KMS-11 (cell line): ENCODE measurements at regions not wholly inside any gene's neighbourhood (a gene's known extent, or its start where the extent isn't known, plus 50 kb on each side); places are given as distances from the start of the nearest gene placed in this dataset.

ENCODE experiments used
- H2AFZ ChIP-seq: fragments of 200-600 bp; sonication (generic); 2 replicates; pipeline ENCODE4 v1.6.1; 2016; ENCODE audit warnings: antibody characterized with exemption, mixed run types, low read depth
- H3K27ac ChIP-seq: fragments of 200-600 bp; sonication (generic); 2 replicates; pipeline ENCODE4 v1.6.1; 2016; ENCODE audit warnings: mild to moderate bottlenecking, mixed run types
- H3K27me3 ChIP-seq: fragments of 200-600 bp; sonication (generic); 2 replicates; pipeline ENCODE4 v1.6.1; 2017; ENCODE audit warnings: mild to moderate bottlenecking, low read depth, mixed run types, moderate library complexity; ENCODE audit not compliant: insufficient read depth
- H3K36me3 ChIP-seq: fragments of 200-600 bp; sonication (generic); 2 replicates; pipeline ENCODE4 v1.6.1; 2017; ENCODE audit warnings: mild to moderate bottlenecking, mixed run types; ENCODE audit not compliant: insufficient read depth
- H3K4me1 ChIP-seq: fragments of 200-600 bp; sonication (generic); 2 replicates; pipeline ENCODE4 v1.6.1; 2016; ENCODE audit warnings: mild to moderate bottlenecking, low read depth, mixed run types; ENCODE audit not compliant: poor library complexity, severe bottlenecking
- H3K4me2 ChIP-seq: fragments of 200-600 bp; sonication (generic); 2 replicates; pipeline ENCODE4 v1.7.0; 2016; ENCODE audit warnings: mild to moderate bottlenecking, mixed run types
- H3K4me3 ChIP-seq: fragments of 200-600 bp; sonication (generic); IDR thresholded peaks from 2 replicates; pipeline ENCODE4 v1.6.1; 2017; ENCODE audit warnings: low read depth, low read length, mixed read lengths; ENCODE audit not compliant: insufficient read depth
- H3K79me2 ChIP-seq: fragments of 200-600 bp; sonication (generic); 2 replicates; pipeline ENCODE4 v1.6.1; 2016; ENCODE audit warnings: low read depth, mixed run types; ENCODE audit not compliant: insufficient read depth
- H3K9ac ChIP-seq: fragments of 200-600 bp; sonication (generic); 2 replicates; pipeline ENCODE4 v1.6.1; 2016; ENCODE audit warnings: mild to moderate bottlenecking, mixed run types
- H4K20me1 ChIP-seq: fragments of 200-600 bp; sonication (generic); 2 replicates; pipeline ENCODE4 v1.6.1; 2016; ENCODE audit warnings: mild to moderate bottlenecking, mixed run types; ENCODE audit not compliant: insufficient read depth
- TF ChIP-seq, protein P1 (sequence below): fragments of 200-600 bp; sonication (generic); conservative IDR thresholded peaks from 2 replicates; pipeline ENCODE4 v1.6.1; 2017; ENCODE audit warnings: low read depth, mild to moderate bottlenecking, antibody characterized with exemption, low read length, moderate library complexity, mixed read lengths

GRCh38 chr6:27688014-27688586 lies 215.2 kb upstream of the ZNF184 start:
- H3K4me2 ChIP-seq: peak overlapping the region; percentile 93
- peak overlapping the region; percentile 51 for H3K9ac ChIP-seq
- peak overlapping the region; percentile 98 for H2AFZ ChIP-seq
- peak overlapping the region; percentile 74 for H3K27ac ChIP-seq
- H3K4me1 ChIP-seq: peaks cover 7% of the 10 kb centered on the region
- H3K4me3 ChIP-seq: peak overlapping the region; percentile 58
- no peaks in the 10 kb centered on the region for H4K20me1 ChIP-seq
- no peaks in the 10 kb centered on the region for H3K36me3 ChIP-seq
- H3K27me3 ChIP-seq: no peaks in the 10 kb centered on the region
- H3K79me2 ChIP-seq: no peaks in the 10 kb centered on the region
- TF ChIP-seq, protein P1, sequence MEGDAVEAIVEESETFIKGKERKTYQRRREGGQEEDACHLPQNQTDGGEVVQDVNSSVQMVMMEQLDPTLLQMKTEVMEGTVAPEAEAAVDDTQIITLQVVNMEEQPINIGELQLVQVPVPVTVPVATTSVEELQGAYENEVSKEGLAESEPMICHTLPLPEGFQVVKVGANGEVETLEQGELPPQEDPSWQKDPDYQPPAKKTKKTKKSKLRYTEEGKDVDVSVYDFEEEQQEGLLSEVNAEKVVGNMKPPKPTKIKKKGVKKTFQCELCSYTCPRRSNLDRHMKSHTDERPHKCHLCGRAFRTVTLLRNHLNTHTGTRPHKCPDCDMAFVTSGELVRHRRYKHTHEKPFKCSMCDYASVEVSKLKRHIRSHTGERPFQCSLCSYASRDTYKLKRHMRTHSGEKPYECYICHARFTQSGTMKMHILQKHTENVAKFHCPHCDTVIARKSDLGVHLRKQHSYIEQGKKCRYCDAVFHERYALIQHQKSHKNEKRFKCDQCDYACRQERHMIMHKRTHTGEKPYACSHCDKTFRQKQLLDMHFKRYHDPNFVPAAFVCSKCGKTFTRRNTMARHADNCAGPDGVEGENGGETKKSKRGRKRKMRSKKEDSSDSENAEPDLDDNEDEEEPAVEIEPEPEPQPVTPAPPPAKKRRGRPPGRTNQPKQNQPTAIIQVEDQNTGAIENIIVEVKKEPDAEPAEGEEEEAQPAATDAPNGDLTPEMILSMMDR: no peak

GRCh38 chr6:27687154-27688013 lies 214.5 kb upstream of the ZNF184 start:
- Histone ChIP-seq H3K79me2 (no peaks in the 10 kb centered on the region), H4K20me1 (no peaks in the 10 kb centered on the region), H3K9ac (peak overlapping the region; percentile 51), H3K4me2 (peak overlapping the region; percentile 93), H2AFZ (peak overlapping the region; percentile 98), H3K4me3 (peak overlapping the region; percentile 58), H3K27me3 (no peaks in the 10 kb centered on the region), H3K27ac (peak overlapping the region; percentile 74), H3K4me1 (peaks cover 7% of the 10 kb centered on the region), H3K36me3 (no peaks in the 10 kb centered on the region)
- TF ChIP-seq, protein P1: peak; percentile 79

DNA sequence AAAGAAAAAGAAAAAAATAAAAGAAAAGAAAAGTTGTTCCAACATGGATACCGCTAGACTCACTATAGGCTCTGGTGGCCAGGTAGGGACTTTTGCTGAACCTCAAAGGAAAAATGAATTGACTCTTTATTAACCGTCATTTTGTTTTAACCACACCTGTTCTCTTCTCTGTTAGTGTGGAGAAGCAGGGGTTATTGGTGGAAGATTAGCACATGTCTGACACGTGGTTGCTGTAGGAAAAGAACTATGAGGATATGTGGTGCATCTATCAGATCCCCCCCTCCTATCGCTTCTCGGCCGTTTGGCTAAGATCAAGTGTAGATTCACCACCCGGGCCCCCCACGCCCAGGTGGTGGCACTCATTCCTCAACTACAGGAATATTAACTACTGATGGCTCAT lies 212.4 kb upstream of the ZNF184 start:
- TF ChIP-seq, protein P1: no peak
- no peak overlapping the region for H3K27ac ChIP-seq
- H3K79me2 ChIP-seq: no peaks in the 10 kb centered on the region
- H4K20me1 ChIP-seq: no peaks in the 10 kb centered on the region
- H3K9ac ChIP-seq: no peak overlapping the region
- H3K27me3 ChIP-seq: no peaks in the 10 kb centered on the region
- no peak overlapping the region for H3K4me3 ChIP-seq
- no peak overlapping the region for H2AFZ ChIP-seq
- no peak overlapping the region for H3K4me2 ChIP-seq
- H3K4me1 ChIP-seq: peaks cover 7% of the 10 kb centered on the region
- H3K36me3 ChIP-seq: no peaks in the 10 kb centered on the region

DNA sequence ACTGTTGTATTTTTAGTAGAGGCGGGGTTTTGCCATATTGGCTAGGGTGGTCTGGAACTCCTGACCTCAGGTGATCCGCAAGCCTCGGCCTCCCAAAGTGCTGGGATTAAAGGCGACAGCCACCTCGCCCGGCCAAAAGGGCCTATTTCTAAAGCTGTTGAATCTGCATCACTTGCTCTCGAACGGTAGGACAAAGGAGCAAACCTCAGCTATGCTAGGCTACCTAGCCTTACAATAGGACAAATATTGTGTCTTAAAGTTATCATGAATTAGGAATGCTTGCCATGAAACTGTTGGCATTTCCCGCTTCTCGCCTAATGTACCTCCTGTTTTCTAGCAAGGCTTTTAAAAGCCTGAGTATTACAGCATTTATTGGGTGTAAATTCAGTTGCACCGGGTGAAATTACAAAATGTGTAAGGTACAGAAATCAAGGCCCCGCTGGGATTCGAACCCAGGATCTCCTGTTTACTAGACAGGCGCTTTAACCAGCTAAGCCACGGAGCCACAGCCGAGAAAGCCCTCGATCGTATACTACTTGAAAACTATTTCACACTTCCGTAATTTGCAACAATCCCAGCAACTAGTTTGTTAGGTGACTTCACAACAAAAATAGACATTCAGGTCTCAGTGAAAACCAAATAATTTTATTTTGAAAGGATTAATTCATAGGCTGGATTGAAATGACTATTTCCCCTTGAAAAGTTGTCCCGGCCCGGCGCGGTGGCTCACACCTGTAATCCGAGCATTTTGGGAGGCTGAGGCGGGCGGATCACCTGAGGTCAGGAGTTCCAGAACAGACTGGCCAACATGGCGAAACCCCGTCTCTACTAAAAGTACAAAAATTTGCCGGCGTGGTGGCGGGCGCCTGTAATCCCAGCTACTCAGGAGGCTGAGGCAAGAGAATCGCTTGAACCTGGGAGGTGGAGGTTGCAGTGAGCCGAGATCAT lies 211.6 kb upstream of the ZNF184 start:
- peaks cover 7% of the 10 kb centered on the region for H3K4me1 ChIP-seq
- H3K4me2 ChIP-seq: no peak overlapping the region
- H2AFZ ChIP-seq: no peak overlapping the region
- no peaks in the 10 kb centered on the region for H3K36me3 ChIP-seq
- TF ChIP-seq, protein P1: no peak
- H3K4me3 ChIP-seq: no peak overlapping the region
- H3K27me3 ChIP-seq: no peaks in the 10 kb centered on the region
- no peak overlapping the region for H3K27ac ChIP-seq
- H3K9ac ChIP-seq: no peak overlapping the region
- no peaks in the 10 kb centered on the region for H3K79me2 ChIP-seq
- H4K20me1 ChIP-seq: no peaks in the 10 kb centered on the region
